Type B pancreatic cell (in vitro differentiated cells): ENCODE measurements at regions not wholly inside any gene's neighbourhood (a gene's known extent, or its start where the extent isn't known, plus 50 kb on each side); places are given as distances from the start of the nearest gene placed in this dataset.

ENCODE experiments used
- DNase-seq: peaks from one replicate; pipeline ENCODE4 v3.0.0; 2021; ENCODE audit warnings: mixed read lengths; ENCODE audit not compliant: unreplicated experiment; ENCODE audit errors: extremely low spot score
- H3K27ac Mint-ChIP-seq: 2 replicates; pipeline ENCODE4 v1.8.0; 2021; ENCODE audit warnings: mild to moderate bottlenecking, mixed read lengths
- H3K27me3 Mint-ChIP-seq: 2 replicates; pipeline ENCODE4 v1.8.0; 2021; ENCODE audit warnings: mixed read lengths
- H3K36me3 Mint-ChIP-seq: 2 replicates; pipeline ENCODE4 v1.8.0; 2021; ENCODE audit warnings: mixed read lengths
- H3K4me1 Mint-ChIP-seq: one replicate; pipeline ENCODE4 v1.8.0; 2021; ENCODE audit warnings: mixed read lengths; ENCODE audit not compliant: unreplicated experiment
- H3K4me3 Mint-ChIP-seq: 2 replicates; pipeline ENCODE4 v1.8.0; 2021; ENCODE audit warnings: mild to moderate bottlenecking, mixed read lengths
- H3K9me3 Mint-ChIP-seq: 2 replicates; pipeline ENCODE4 v1.8.0; 2021; ENCODE audit warnings: mixed read lengths
- CTCF ChIP-seq: fragments of 200-600 bp; sonication (generic); conservative IDR thresholded peaks from 2 replicates; pipeline ENCODE4 v1.5.0; 2021; ENCODE audit warnings: antibody characterized with exemption, mild to moderate bottlenecking

- Mint-ChIP-seq H3K4me1 (peaks cover 3% of the 10 kb centered on the region), H3K4me3 (no peak overlapping the region), H3K27ac (no peak overlapping the region), H3K9me3 (no peaks in the 10 kb centered on the region), H3K36me3 (no peaks in the 10 kb centered on the region), H3K27me3 (no peaks in the 10 kb centered on the region)
- DNase-seq, result no peak
- no peak for TF ChIP-seq CTCF
These were observed 60.1 kb upstream of the ZSWIM2 start for GRCh38 chr2:186909095-186909494.

DNA sequence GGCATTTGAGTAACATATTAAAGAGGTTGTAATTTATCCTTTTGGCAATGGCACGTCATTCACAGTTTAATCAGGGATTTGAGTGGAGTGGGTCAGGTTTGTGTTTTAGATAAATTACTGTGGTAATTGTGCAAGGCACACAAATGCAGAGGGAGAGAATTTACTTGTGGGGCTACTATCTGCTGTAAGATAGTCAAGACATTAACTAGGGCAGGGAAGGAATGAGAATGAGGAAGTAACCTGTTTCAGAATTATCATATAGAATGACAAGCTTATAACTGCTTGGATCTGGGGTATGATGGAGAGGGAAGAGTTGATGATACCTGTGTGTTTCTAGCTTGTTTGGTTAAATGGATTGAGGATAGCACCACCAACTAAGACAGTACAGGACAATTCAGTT lies 58.9 kb upstream of the ZSWIM2 start:
- Mint-ChIP-seq H3K36me3 (no peaks in the 10 kb centered on the region), H3K27me3 (no peaks in the 10 kb centered on the region), H3K27ac (no peak overlapping the region), H3K4me1 (peaks cover 3% of the 10 kb centered on the region), H3K4me3 (no peak overlapping the region), H3K9me3 (no peaks in the 10 kb centered on the region)
- DNase-seq, result no peak
- TF ChIP-seq CTCF, result no peak

DNA sequence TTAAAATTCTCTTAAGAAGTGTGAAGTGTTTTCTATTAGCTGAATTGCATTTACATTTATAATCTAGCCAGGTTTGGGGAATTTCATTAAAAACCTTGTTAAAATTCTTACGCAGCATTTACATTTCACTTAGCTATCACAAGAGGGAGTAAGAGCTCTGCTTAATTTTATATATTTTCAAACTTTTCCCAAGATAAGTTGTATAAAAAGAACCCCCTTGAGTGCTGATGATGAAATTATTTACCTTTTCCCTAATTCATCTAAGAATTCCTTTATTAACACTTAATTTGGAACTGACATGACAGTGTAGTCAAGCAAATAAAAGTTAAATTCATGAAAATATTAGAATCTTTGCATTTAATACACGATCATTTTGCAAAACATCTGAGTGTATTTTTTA lies 54.2 kb upstream of the ZSWIM2 start:
- Mint-ChIP-seq H3K27ac (no peak overlapping the region), H3K9me3 (peaks cover 5% of the 10 kb centered on the region), H3K4me1 (no peaks in the 10 kb centered on the region), H3K4me3 (no peak overlapping the region), H3K27me3 (peaks cover 2% of the 10 kb centered on the region), H3K36me3 (no peaks in the 10 kb centered on the region)
- TF ChIP-seq CTCF, result peak; percentile 74
- no peak for DNase-seq
